ENCODE measurements at regions not wholly inside any gene's neighbourhood (a gene's known extent, or its start where the extent isn't known, plus 50 kb on each side); places are given as distances from the start of the nearest gene placed in this dataset.

DNA sequence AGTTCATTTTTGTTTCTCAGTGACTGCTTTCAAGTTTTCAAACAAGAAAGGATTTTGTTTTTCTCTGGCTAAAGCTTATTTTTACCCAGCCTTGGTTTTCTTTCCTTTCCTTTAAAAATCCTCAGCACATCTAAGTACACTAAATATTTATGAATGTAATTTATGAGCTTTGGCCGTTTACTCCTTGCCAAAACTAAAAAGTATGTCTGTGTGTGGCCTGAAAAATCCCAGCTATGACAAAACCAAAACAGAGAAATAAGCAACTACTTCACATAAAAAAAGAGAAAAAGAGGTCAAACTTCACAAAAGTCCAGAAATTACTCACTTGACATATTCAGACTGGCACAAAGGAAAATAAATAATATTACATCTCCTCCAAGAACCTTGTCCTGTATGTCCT lies 365.1 kb upstream of the NFE2L3 start:
- Histone ChIP-seq H3K36me3 (no peaks in the 10 kb centered on the region), H3K4me3 (no peak overlapping the region), H3K4me1 (no peaks in the 10 kb centered on the region), H3K9me3 (no peaks in the 10 kb centered on the region), H3K27ac (no peak overlapping the region), H3K27me3 (no peaks in the 10 kb centered on the region)
- ATAC-seq (no peak), DNase-seq (no peak)
- 17% methylated on average over 1 of the region's 1 CpG for WGBS (ENCODE audit: insufficient coverage, low coverage, low lambda C conversion rate, missing lambda C conversion rate)
- TF ChIP-seq CTCF (IDR thresholded peaks at IDR 0.05) (no peak), POLR2A (IDR thresholded peaks at IDR 0.05) (no peak)
- intact Hi-C loops (cut with DNase I), result no loop called here

DNA sequence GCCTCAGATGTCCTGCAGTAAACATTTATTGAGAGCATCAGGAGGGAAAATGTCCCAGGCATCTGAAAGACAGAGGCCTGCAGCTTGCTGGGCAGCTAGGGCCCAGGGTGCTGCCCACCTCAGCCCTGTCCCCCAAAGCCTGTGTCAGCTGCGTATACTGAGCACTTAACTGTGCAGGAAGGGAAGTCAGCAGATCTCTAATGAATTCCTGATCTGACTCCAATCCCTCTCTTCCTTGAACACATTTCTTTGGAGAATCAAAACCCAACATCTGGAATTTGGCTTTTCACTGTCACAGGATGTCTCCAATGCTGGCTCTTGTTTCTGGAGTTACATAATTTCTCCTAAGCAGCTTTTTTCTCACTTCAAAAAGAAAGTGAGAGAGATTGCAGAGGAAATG lies 364.7 kb upstream of the NFE2L3 start:
- Histone ChIP-seq H3K36me3 (no peaks in the 10 kb centered on the region), H3K4me1 (no peaks in the 10 kb centered on the region), H3K4me3 (no peak overlapping the region), H3K27me3 (no peaks in the 10 kb centered on the region), H3K27ac (no peak overlapping the region), H3K9me3 (no peaks in the 10 kb centered on the region)
- DNase-seq (no peak), ATAC-seq (no peak)
- TF ChIP-seq POLR2A (IDR thresholded peaks at IDR 0.05) (no peak), CTCF (IDR thresholded peaks at IDR 0.05) (no peak)
- intact Hi-C loops (cut with DNase I), result no loop called here
- WGBS (ENCODE audit: insufficient coverage, low coverage, low lambda C conversion rate, missing lambda C conversion rate), result no CpG with 5 or more reads among the region's 1 CpG

DNA sequence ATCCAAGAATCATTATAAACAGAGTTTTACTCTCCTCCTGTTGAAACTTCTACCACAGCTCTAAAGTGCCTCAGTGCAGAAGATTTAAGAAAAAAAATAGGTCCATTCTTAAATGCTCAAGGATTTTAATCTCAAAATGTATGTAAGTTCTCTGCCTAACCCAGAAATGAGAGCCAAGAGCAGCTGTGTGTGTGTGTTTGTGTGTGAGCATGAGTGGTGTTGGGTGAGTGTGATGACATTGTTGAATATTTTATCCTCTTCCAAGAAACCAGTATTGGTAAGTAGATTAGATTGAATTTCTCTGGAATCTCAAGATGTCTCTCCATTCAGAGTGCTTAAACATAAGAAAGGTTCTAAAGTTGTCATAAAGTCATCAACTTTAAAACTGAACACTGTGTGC lies 363.6 kb upstream of the NFE2L3 start:
- TF ChIP-seq CTCF (IDR thresholded peaks at IDR 0.05) (no peak), POLR2A (IDR thresholded peaks at IDR 0.05) (no peak)
- H3K9me3 ChIP-seq, result no peaks in the 10 kb centered on the region
- H3K36me3 ChIP-seq, result no peaks in the 10 kb centered on the region
- intact Hi-C loops (cut with DNase I), result no loop called here
- no peaks in the 10 kb centered on the region for H3K4me1 ChIP-seq
- H3K27ac ChIP-seq, result no peak overlapping the region
- ATAC-seq (no peak), DNase-seq (no peak)
- no peaks in the 10 kb centered on the region for H3K27me3 ChIP-seq
- no peak overlapping the region for H3K4me3 ChIP-seq

DNA sequence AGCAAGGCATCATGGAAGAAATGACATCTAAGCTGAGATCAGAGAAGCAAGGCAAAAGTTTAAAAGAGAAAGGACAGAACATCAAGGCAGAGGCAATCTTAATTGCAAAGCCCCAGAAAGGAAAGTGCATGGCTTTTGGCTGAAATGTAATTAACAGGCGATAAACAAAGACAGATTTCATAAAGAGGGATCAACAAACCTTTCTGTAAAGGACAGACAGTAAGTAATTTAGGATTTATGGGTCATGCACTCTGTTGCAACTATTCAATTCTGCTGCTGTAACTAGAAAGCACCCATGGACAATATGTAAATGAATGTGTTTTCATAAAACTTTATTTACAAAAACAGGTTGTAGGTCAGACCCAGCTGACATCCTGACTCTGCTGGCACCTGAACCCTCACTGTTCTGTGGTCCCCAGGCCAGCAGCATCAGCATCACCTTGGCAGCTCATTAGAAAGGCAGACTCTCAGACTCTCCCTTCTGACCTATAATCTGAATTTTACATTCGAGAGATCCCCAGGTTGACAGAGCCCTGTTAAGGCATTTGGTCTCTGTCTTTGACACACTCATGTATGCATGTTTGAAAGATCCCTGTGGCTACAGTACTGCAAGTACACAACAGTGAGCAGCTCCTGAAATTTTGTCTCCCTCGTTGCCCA lies 362.9 kb upstream of the NFE2L3 start:
- no peak overlapping the region for H3K4me3 ChIP-seq
- no peaks in the 10 kb centered on the region for H3K27me3 ChIP-seq
- TF ChIP-seq CTCF (IDR thresholded peaks at IDR 0.05), result no peak
- TF ChIP-seq POLR2A (IDR thresholded peaks at IDR 0.05), result no peak
- no peaks in the 10 kb centered on the region for H3K36me3 ChIP-seq
- intact Hi-C loops (cut with DNase I), result no loop called here
- no peak overlapping the region for H3K27ac ChIP-seq
- WGBS (ENCODE audit: insufficient coverage, low coverage, low lambda C conversion rate, missing lambda C conversion rate), result 45% methylated on average over 3 of the region's 3 CpGs
- no peaks in the 10 kb centered on the region for H3K9me3 ChIP-seq
- no peaks in the 10 kb centered on the region for H3K4me1 ChIP-seq
- DNase-seq, result no peak
- ATAC-seq, result no peak
